HCT116 (cell line): ENCODE measurements at regions not wholly inside any gene's neighbourhood (a gene's known extent, or its start where the extent isn't known, plus 50 kb on each side); places are given as distances from the start of the nearest gene placed in this dataset.

Experiments
- ATAC-seq: fragments of 200-7000 bp; cut with Tn5 transposase; 2 replicates; pipeline ENCODE4 v1.9.1; 2020; ENCODE audit warnings: mild to moderate bottlenecking, moderate library complexity
- BruUV-seq: library from RNA; stranded (reverse); fragments of 400-500 nt; replicated peaks from 2 replicates; lab custom pipeline; 2021; lab: Mats Ljungman, UMichigan
- CTCF ChIA-PET: fragments of 300-600 bp; sonication (Branson Sonifier 250); formaldehyde crosslinking; loops from one replicate; lab custom pipeline; 2021; ENCODE audit warnings: antibody characterized with exemption; lab: Charles Lee
- POLR2A ChIA-PET: fragments of 300-600, 350-600 bp; sonication (Branson Sonifier 250); formaldehyde crosslinking; loops from one replicate; lab custom pipeline; 2021; ENCODE audit warnings: antibody characterized with exemption; lab: Charles Lee
- RAD21 ChIA-PET, 2 experiments: fragments of 300-600 bp; sonication (Branson Sonifier 250); formaldehyde crosslinking; loops; one replicate each; lab custom pipeline; 2023; ENCODE audit warnings: low total read pairs in 2 of 2; ENCODE audit not compliant: uncharacterized antibody in 2 of 2, unreplicated experiment in 2 of 2, low non-redundant PET in 1 of 2; lab: Charles Lee
- DNase-seq: peaks from one replicate; pipeline ENCODE4 v3.0.0-alpha.2; 2010; ENCODE audit warnings: low read depth, low spot score
- H2AFZ ChIP-seq: fragments of 200-600 bp; shearing (Covaris generic), sonication (generic); 2 replicates; pipeline ENCODE4 v1.6.1; 2017; ENCODE audit warnings: low read depth, mixed run types, mixed read lengths, antibody characterized with exemption, low read length; ENCODE audit not compliant: poor library complexity, severe bottlenecking
- H3K27ac ChIP-seq: 2 replicates; pipeline ENCODE4 v1.5.1; 2012; ENCODE audit warnings: low read depth, low read length
- H3K27me3 ChIP-seq: fragments of 200-600 bp; sonication (generic); 2 replicates; pipeline ENCODE4 v1.6.1; 2016; ENCODE audit warnings: mixed run types, low read length, mixed read lengths; ENCODE audit not compliant: insufficient read depth
- H3K36me3 ChIP-seq, 2 experiments: fragments of 200-500 bp in 1 of 2; fragments of 200-600 bp in 1 of 2; sonication (Bioruptor generic) in 1 of 2; sonication (generic) in 1 of 2; 2 replicates each; pipeline versions ENCODE4 v1.5.1 to v1.6.1; 2014 to 2016; ENCODE audit warnings: low read length in 2 of 2, inconsistent platforms in 1 of 2, mixed read lengths in 1 of 2, mixed run types in 1 of 2; ENCODE audit not compliant: insufficient read depth in 2 of 2, control insufficient read depth in 1 of 2
- H3K4me1 ChIP-seq, 2 experiments: fragments of 200-600 bp in 1 of 2; sonication (generic) in 1 of 2; 2 replicates each; pipeline versions ENCODE4 v1.5.1 to v1.6.1; 2012 to 2017; ENCODE audit warnings: low read length in 2 of 2, inconsistent platforms in 1 of 2, mild to moderate bottlenecking in 1 of 2, mixed read lengths in 1 of 2, mixed run types in 1 of 2, moderate library complexity in 1 of 2; ENCODE audit not compliant: insufficient read depth in 2 of 2, control insufficient read depth in 1 of 2
- H3K4me2 ChIP-seq: fragments of 200-600 bp; sonication (generic); 2 replicates; pipeline ENCODE4 v1.6.1; 2017; ENCODE audit warnings: mixed run types, low read length, mixed read lengths
- H3K4me3 ChIP-seq, 2 experiments: fragments of 200-600 bp in 1 of 2; sonication (generic) in 1 of 2; replicated peaks in 1 of 2; 2 replicates each; pipeline ENCODE4 v1.5.1; 2011 to 2016; ENCODE audit warnings: low read length in 2 of 2, control low read depth in 1 of 2, low read depth in 1 of 2, mild to moderate bottlenecking in 1 of 2, mixed read lengths in 1 of 2, mixed run types in 1 of 2
- H3K79me2 ChIP-seq: fragments of 200-600 bp; sonication (generic); 2 replicates; pipeline ENCODE4 v1.6.1; 2017; ENCODE audit warnings: mild to moderate bottlenecking, mixed run types, low read length, moderate library complexity, mixed read lengths; ENCODE audit not compliant: insufficient read depth
- H3K9ac ChIP-seq: fragments of 200-600 bp; sonication (generic); 2 replicates; pipeline ENCODE4 v1.6.1; 2016; ENCODE audit warnings: low read length, mixed read lengths
- H3K9me2 ChIP-seq: fragments of 200-600 bp; sonication (generic), shearing (Covaris generic); 2 replicates; pipeline ENCODE4 v1.6.1; 2017; ENCODE audit warnings: mixed run types, mild to moderate bottlenecking, moderate library complexity; ENCODE audit not compliant: insufficient read depth
- H3K9me3 ChIP-seq, 2 experiments: fragments of 200-500 bp in 1 of 2; fragments of 200-600 bp in 1 of 2; sonication (Bioruptor generic) in 1 of 2; sonication (generic) in 1 of 2; 2 replicates each; pipeline ENCODE4 v1.6.1; 2014 to 2017; ENCODE audit warnings: low read length in 2 of 2, mixed read lengths in 2 of 2, inconsistent platforms in 1 of 2, low read depth in 1 of 2, mild to moderate bottlenecking in 1 of 2, mixed run types in 1 of 2, moderate library complexity in 1 of 2; ENCODE audit not compliant: control insufficient read depth in 1 of 2, insufficient read depth in 1 of 2
- H4K20me1 ChIP-seq: fragments of 200-600 bp; sonication (generic), shearing (Covaris generic); 2 replicates; pipeline ENCODE4 v1.6.1; 2017; ENCODE audit warnings: mixed run types, mild to moderate bottlenecking, moderate library complexity; ENCODE audit not compliant: insufficient read depth
- EGR1 ChIP-seq: IDR thresholded peaks from 2 replicates; pipeline ENCODE4 v1.6.1; 2012; ENCODE audit warnings: low read depth
- EZH2 ChIP-seq: fragments of 200-600 bp; sonication (generic); IDR thresholded peaks from 2 replicates; pipeline ENCODE4 v1.6.1; 2017; ENCODE audit warnings: antibody characterized with exemption, mixed run types
- FOSL1 ChIP-seq: IDR thresholded peaks from 2 replicates; pipeline ENCODE4 v1.6.1; 2012; ENCODE audit warnings: low read depth
- MAX ChIP-seq: IDR thresholded peaks from 2 replicates; pipeline ENCODE4 v1.6.1; 2012
- RAD21 ChIP-seq: IDR thresholded peaks from 2 replicates; pipeline ENCODE4 v1.6.1; 2012; ENCODE audit warnings: low read depth, mild to moderate bottlenecking
- REST ChIP-seq: IDR thresholded peaks from 2 replicates; pipeline ENCODE4 v1.6.1; 2012; ENCODE audit warnings: low read depth
- SP1 ChIP-seq: IDR thresholded peaks from 2 replicates; pipeline ENCODE4 v1.6.1; 2012; ENCODE audit warnings: low read depth
- SRF ChIP-seq: IDR thresholded peaks from 2 replicates; pipeline ENCODE4 v1.6.1; 2012; ENCODE audit warnings: low read depth
- ZFX ChIP-seq: fragments of 450-650 bp; IDR thresholded peaks from 2 replicates; pipeline ENCODE4 v1.6.1; 2017
- intact Hi-C: fragments of 100-400 bp; cut with micrococcal nuclease; formaldehyde crosslinking; loops from 2 replicates; pipeline ENCODE4 v1.10.0; 2022

- ChIA-PET POLR2A (no interaction called here), CTCF (interaction anchor here (0.6 kb wide), 1 partner anchor 326 kb away, joined by 3 read pairs; no protein-coding TSS in a partner anchor)
- H3K9ac ChIP-seq = no peak overlapping the region
These were observed 282.5 kb downstream of the ETS1 start for GRCh38 chr11:128304666-128305485.

More at GRCh38 chr11:128304666-128305485, 282.5 kb downstream of the ETS1 start:
- H3K36me3 ChIP-seq = no peaks in the 10 kb centered on the region
- H3K79me2 ChIP-seq = no peaks in the 10 kb centered on the region
- H3K4me3 ChIP-seq = no peak overlapping the region
- DNase-seq = no peak
- no peaks in the 10 kb centered on the region for H3K9me3 ChIP-seq
- no peak overlapping the region for H3K4me2 ChIP-seq
- no peaks in the 10 kb centered on the region for H4K20me1 ChIP-seq
- no peak for ATAC-seq
- intact Hi-C loops = no loop called here
- H3K27ac ChIP-seq = no peak overlapping the region
- peaks cover 43% of the 10 kb centered on the region for H3K27me3 ChIP-seq
- RAD21 ChIA-PET = no interaction called here
- H2AFZ ChIP-seq = no peak overlapping the region
- no peaks in the 10 kb centered on the region for H3K9me2 ChIP-seq
- no peaks in the 10 kb centered on the region for H3K4me1 ChIP-seq
- TF ChIP-seq EGR1 (no peak), ZFX (no peak), EZH2 (no peak), MAX (no peak), SRF (no peak), FOSL1 (no peak), RAD21 (no peak), REST (no peak), SP1 (no peak)
- no TSS peak for BruUV-seq
